ENCODE measurements at regions not wholly inside any gene's neighbourhood (a gene's known extent, or its start where the extent isn't known, plus 50 kb on each side); places are given as distances from the start of the nearest gene placed in this dataset.
"Not testable (repeated sequence)": the region's sequence is repeated elsewhere in the genome, so short reads cannot be mapped to it uniquely, and the experiment has no call there.

DNA sequence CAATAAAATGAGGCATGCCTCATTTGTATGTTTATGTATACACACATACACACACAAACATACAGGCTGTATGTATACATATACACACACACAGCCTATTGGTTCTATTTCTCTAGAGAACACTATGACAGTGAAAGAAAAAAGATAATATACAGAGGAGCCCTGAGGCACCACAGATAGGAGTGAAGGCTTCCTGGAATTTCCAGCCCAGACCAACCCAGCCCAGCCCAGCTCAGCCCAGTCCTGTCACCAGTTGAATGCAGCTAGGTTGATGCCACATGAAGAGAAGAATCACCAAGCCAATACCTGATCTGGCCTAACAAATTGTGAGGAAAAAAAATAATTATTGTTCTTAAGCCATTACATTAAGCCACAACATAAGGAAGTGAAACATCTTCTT, 126.9 kb upstream of the PDE4D start:
- intact Hi-C loops (cut with micrococcal nuclease): no loop called here

DNA sequence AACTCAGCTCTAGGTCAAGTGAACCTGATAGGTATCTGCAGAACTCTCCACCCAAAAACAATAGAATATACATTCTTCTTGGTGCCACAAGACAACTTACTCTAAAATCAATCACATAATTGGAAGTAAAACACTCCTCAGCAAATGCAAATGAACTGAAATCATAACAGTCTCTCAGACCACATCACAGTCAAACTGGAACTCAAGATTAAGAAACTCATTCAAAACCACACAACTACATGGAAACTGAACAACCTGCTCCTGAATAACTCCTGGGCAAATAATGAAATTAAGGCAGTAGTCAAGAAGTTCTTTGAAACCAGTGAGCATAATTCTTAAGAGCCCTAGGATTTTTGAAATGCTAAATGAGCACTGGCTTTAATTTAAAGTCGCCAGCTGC, 125.4 kb upstream of the PDE4D start:
- H2BK20ac ChIP-seq (ENCODE audit: low read depth, low read length); H3K4me2 ChIP-seq (ENCODE audit: low read depth, low read length); H4K91ac ChIP-seq (ENCODE audit: insufficient read depth, low read depth, low read length); H3K23ac ChIP-seq (ENCODE audit: low read depth, low read length); H3K9me3 ChIP-seq (ENCODE audit: control insufficient read depth, insufficient read depth, low read length); H3K56ac ChIP-seq (ENCODE audit: extremely low read depth, insufficient read depth, low read length); H2BK5ac ChIP-seq (ENCODE audit: low read depth, low read length, poor library complexity, severe bottlenecking); H3K4ac ChIP-seq (ENCODE audit: low read depth, low read length); H3K79me1 ChIP-seq (ENCODE audit: low read depth in 1 of 2, low read length in 2 of 2); H3K9me1 ChIP-seq (ENCODE audit: insufficient read depth, low read length); H3K27ac ChIP-seq (ENCODE audit: insufficient read depth, low read length); H4K5ac ChIP-seq (ENCODE audit: low read depth, low read length); H2AFZ ChIP-seq (replicated peaks; ENCODE audit: low read length, poor library complexity); H3K4me3 ChIP-seq (ENCODE audit: insufficient read depth, low read depth, low read length); H4K8ac ChIP-seq (ENCODE audit: low read depth in 2 of 2, low read length in 2 of 2); dilution Hi-C loops (cut with HindIII; ENCODE audit: low sequenced_read_pairs, unreplicated experiment); CTCF ChIA-PET; H3K4me1 ChIP-seq (ENCODE audit: control insufficient read depth, insufficient read depth, low read length); H2BK120ac ChIP-seq (ENCODE audit: low read depth, low read length); in situ Hi-C loops (cut with MboI; ENCODE audit: low sequenced_read_pairs); H3K27me3 ChIP-seq (ENCODE audit: control insufficient read depth, insufficient read depth, low read length); H2BK15ac ChIP-seq (ENCODE audit: low read depth, low read length); POLR2A ChIA-PET (ENCODE audit: unreplicated experiment); ATAC-seq (ENCODE audit: low read depth); intact Hi-C loops (cut with micrococcal nuclease); H3K36me3 ChIP-seq (ENCODE audit: control insufficient read depth, insufficient read depth, low read length); H2AK5ac ChIP-seq (ENCODE audit: low read depth, low read length); BruUV-seq (replicated peaks); H2AK9ac ChIP-seq (replicated peaks; ENCODE audit: low read depth, low read length, poor library complexity); H4K20me1 ChIP-seq (ENCODE audit: insufficient read depth, low read length); DNase-seq; H3K9ac ChIP-seq (ENCODE audit: low read depth, low read length); H3K18ac ChIP-seq (ENCODE audit: low read depth, low read length); H3K14ac ChIP-seq (replicated peaks; ENCODE audit: low read depth, low read length): not testable (repeated sequence)
- WGBS, 2 experiments (ENCODE audit: extremely low coverage in 2 of 2, insufficient read length in 1 of 2): no CpG with 5 or more reads among the region's 1 CpG

More for the DNA sequence above, 126.9 kb upstream of the PDE4D start:
- no peaks in the 10 kb centered on the region for H3K9me1 ChIP-seq (ENCODE audit: insufficient read depth, low read length)
- CTCF ChIA-PET: no interaction called here
- no peak overlapping the region for H2AK9ac ChIP-seq (replicated peaks; ENCODE audit: low read depth, low read length, poor library complexity)
- no peak for TF ChIP-seq MXI1 (IDR thresholded peaks at IDR 0.05; ENCODE audit: borderline replicate concordance, low read depth, low read length)
- no peak for TF ChIP-seq RAD21 (IDR thresholded peaks at IDR 0.05; ENCODE audit: low read length)
- TF ChIP-seq POLR2A (IDR thresholded peaks at IDR 0.05; ENCODE audit: low read depth, low read length): no peak
- no peak for TF ChIP-seq BHLHE40 (IDR thresholded peaks at IDR 0.05; ENCODE audit: low read depth, low read length)
- no peak for TF ChIP-seq RCOR1 (IDR thresholded peaks at IDR 0.05; ENCODE audit: insufficient replicate concordance, low read length)
- TF ChIP-seq, protein P1, sequence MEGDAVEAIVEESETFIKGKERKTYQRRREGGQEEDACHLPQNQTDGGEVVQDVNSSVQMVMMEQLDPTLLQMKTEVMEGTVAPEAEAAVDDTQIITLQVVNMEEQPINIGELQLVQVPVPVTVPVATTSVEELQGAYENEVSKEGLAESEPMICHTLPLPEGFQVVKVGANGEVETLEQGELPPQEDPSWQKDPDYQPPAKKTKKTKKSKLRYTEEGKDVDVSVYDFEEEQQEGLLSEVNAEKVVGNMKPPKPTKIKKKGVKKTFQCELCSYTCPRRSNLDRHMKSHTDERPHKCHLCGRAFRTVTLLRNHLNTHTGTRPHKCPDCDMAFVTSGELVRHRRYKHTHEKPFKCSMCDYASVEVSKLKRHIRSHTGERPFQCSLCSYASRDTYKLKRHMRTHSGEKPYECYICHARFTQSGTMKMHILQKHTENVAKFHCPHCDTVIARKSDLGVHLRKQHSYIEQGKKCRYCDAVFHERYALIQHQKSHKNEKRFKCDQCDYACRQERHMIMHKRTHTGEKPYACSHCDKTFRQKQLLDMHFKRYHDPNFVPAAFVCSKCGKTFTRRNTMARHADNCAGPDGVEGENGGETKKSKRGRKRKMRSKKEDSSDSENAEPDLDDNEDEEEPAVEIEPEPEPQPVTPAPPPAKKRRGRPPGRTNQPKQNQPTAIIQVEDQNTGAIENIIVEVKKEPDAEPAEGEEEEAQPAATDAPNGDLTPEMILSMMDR (conservative IDR thresholded peaks at IDR 0.05; ENCODE audit: low read depth, low read length): no peak
- H3K23ac ChIP-seq (ENCODE audit: low read depth, low read length): no peak overlapping the region
- no peak overlapping the region for H2BK20ac ChIP-seq (ENCODE audit: low read depth, low read length)
- H3K79me1 ChIP-seq (ENCODE audit: low read depth in 1 of 2, low read length in 2 of 2): no peaks in the 10 kb centered on the region
- no peak overlapping the region for H3K4me3 ChIP-seq (ENCODE audit: insufficient read depth, low read depth, low read length)
- no peak overlapping the region for H2BK15ac ChIP-seq (ENCODE audit: low read depth, low read length)
- no peak overlapping the region for H2AFZ ChIP-seq (replicated peaks; ENCODE audit: low read length, poor library complexity)
- H3K4me2 ChIP-seq (ENCODE audit: low read depth, low read length): no peak overlapping the region
- H2BK120ac ChIP-seq (ENCODE audit: low read depth, low read length): no peak overlapping the region
- in situ Hi-C loops (cut with MboI; ENCODE audit: low sequenced_read_pairs): no loop called here
- no peak overlapping the region for H4K8ac ChIP-seq (ENCODE audit: low read depth in 2 of 2, low read length in 2 of 2)
- no peak overlapping the region for H3K9ac ChIP-seq (ENCODE audit: low read depth, low read length)
- H3K4ac ChIP-seq (ENCODE audit: low read depth, low read length): no peak overlapping the region
- no peak overlapping the region for H4K91ac ChIP-seq (ENCODE audit: insufficient read depth, low read depth, low read length)
- no peaks in the 10 kb centered on the region for H3K9me3 ChIP-seq (ENCODE audit: control insufficient read depth, insufficient read depth, low read length)
- no peak for DNase-seq
- no peak overlapping the region for H3K56ac ChIP-seq (ENCODE audit: extremely low read depth, insufficient read depth, low read length)
- H2BK5ac ChIP-seq (ENCODE audit: low read depth, low read length, poor library complexity, severe bottlenecking): no peak overlapping the region
- no peak overlapping the region for H3K18ac ChIP-seq (ENCODE audit: low read depth, low read length)
- H3K4me1 ChIP-seq (ENCODE audit: control insufficient read depth, insufficient read depth, low read length): no peaks in the 10 kb centered on the region
- POLR2A ChIA-PET (ENCODE audit: unreplicated experiment): no interaction called here
- no peaks in the 10 kb centered on the region for H3K36me3 ChIP-seq (ENCODE audit: control insufficient read depth, insufficient read depth, low read length)
- BruUV-seq (replicated peaks): no TSS peak
- H4K20me1 ChIP-seq (ENCODE audit: insufficient read depth, low read length): no peaks in the 10 kb centered on the region
- H3K27ac ChIP-seq (ENCODE audit: insufficient read depth, low read length): no peak overlapping the region
- H3K14ac ChIP-seq (replicated peaks; ENCODE audit: low read depth, low read length): no peak overlapping the region
- ATAC-seq (ENCODE audit: low read depth): no peak
- no peaks in the 10 kb centered on the region for H3K27me3 ChIP-seq (ENCODE audit: control insufficient read depth, insufficient read depth, low read length)
- H2AK5ac ChIP-seq (ENCODE audit: low read depth, low read length): no peak overlapping the region
- dilution Hi-C loops (cut with HindIII; ENCODE audit: low sequenced_read_pairs, unreplicated experiment): no loop called here
- no peak overlapping the region for H4K5ac ChIP-seq (ENCODE audit: low read depth, low read length)
